A549 (cell line): ENCODE measurements at regions not wholly inside any gene's neighbourhood (a gene's known extent, or its start where the extent isn't known, plus 50 kb on each side); places are given as distances from the start of the nearest gene placed in this dataset.

Experiments
- ATAC-seq, 2 experiments: fragments of 200-7000 bp in 1 of 2; fragments of >200 bp in 1 of 2; cut with Nextera tagmentation in 1 of 2; cut with Tn5 transposase in 1 of 2; 3 replicates each; pipeline versions ENCODE4 v1.8.0 to v1.9.1; 2018 to 2020; ENCODE audit warnings: mild to moderate bottlenecking in 1 of 2, moderate library complexity in 1 of 2
- CTCF ChIA-PET: fragments of 300-600 bp; sonication (Branson Sonifier 250); formaldehyde crosslinking; extraction: SDS; loops from one replicate; lab custom pipeline; 2021; ENCODE audit warnings: antibody characterized with exemption, inconsistent platforms; lab: Yijun Ruan, JAX
- POLR2A ChIA-PET: fragments of 350-600 bp; formaldehyde crosslinking; extraction: SDS; loops from one replicate; lab custom pipeline; 2021; ENCODE audit warnings: antibody characterized with exemption, inconsistent platforms; lab: Yijun Ruan, JAX
- DNase-seq, 2 experiments: peaks; one replicate each; pipeline versions ENCODE4 v3.0.0 to v3.0.0-alpha.2; 2011 to 2016; ENCODE audit warnings: low read depth in 1 of 2, low spot score in 1 of 2
- FAIRE-seq: peaks from 2 replicates; lab custom pipeline; 2011; peaks lifted over from hg19 to GRCh38; lab: Jason Lieb, UNC
- H3K27ac ChIP-seq, 2 experiments: fragments of >200 bp; sonication (Bioruptor Twin); formaldehyde crosslinking; 3 replicates each; pipeline ENCODE4 v1.5.1; 2016 to 2017
- H3K4me1 ChIP-seq: fragments of >200 bp; sonication (Bioruptor Twin); formaldehyde crosslinking; 3 replicates; pipeline ENCODE4 v1.6.1; 2016
- H3K4me2 ChIP-seq: fragments of >200 bp; sonication (Bioruptor Twin); formaldehyde crosslinking; 3 replicates; pipeline ENCODE4 v1.6.1; 2016
- H3K4me3 ChIP-seq: fragments of >200 bp; sonication (Bioruptor Twin); formaldehyde crosslinking; 3 replicates; pipeline ENCODE4 v1.5.1; 2016
- H3K9me3 ChIP-seq: fragments of >200 bp; sonication (Bioruptor Twin); formaldehyde crosslinking; 3 replicates; pipeline ENCODE4 v1.6.1; 2016
- ATOH8 ChIP-seq: fragments of 250-450 bp; sonication (Bioruptor Pico); IDR thresholded peaks from 2 replicates; pipeline ENCODE4 v1.5.0; 2020; ENCODE audit warnings: low read depth, mild to moderate bottlenecking, moderate library complexity
- CBX2 ChIP-seq: fragments of 200-600 bp; sonication (generic); IDR thresholded peaks from 2 replicates; pipeline ENCODE4 v1.6.1; 2016; ENCODE audit warnings: low read depth, mild to moderate bottlenecking, borderline replicate concordance
- ELK1 ChIP-seq: fragments of 150-350 bp; IDR thresholded peaks from 2 replicates; pipeline ENCODE4 v1.6.1; 2014; ENCODE audit warnings: low read depth, mild to moderate bottlenecking, low read length
- FOXS1 ChIP-seq: fragments of 250-450 bp; sonication (Bioruptor Pico); IDR thresholded peaks from 2 replicates; pipeline ENCODE4 v1.5.0; 2020; ENCODE audit warnings: mild to moderate bottlenecking, moderate library complexity
- HDAC2 ChIP-seq: fragments of 200-600 bp; sonication (generic); IDR thresholded peaks from 2 replicates; pipeline ENCODE4 v1.6.1; 2016
- HOXA7 ChIP-seq: fragments of 250-450 bp; sonication (Bioruptor Pico); IDR thresholded peaks from 2 replicates; pipeline ENCODE4 v1.5.0; 2020; ENCODE audit warnings: mild to moderate bottlenecking, moderate library complexity
- HOXB13 ChIP-seq: fragments of 250-450 bp; sonication (Bioruptor Pico); IDR thresholded peaks from 2 replicates; pipeline ENCODE4 v1.5.0; 2020; ENCODE audit warnings: low read depth, mild to moderate bottlenecking, moderate library complexity
- KDM5A ChIP-seq: fragments of 200-600 bp; sonication (generic); IDR thresholded peaks from 2 replicates; pipeline ENCODE4 v1.6.1; 2016; ENCODE audit warnings: antibody characterized with exemption, mild to moderate bottlenecking
- NPAS2 ChIP-seq: fragments of 250-450 bp; sonication (Bioruptor Pico); IDR thresholded peaks from 2 replicates; pipeline ENCODE4 v1.8.0; 2022; ENCODE audit warnings: mild to moderate bottlenecking, moderate library complexity, borderline replicate concordance
- PBX3 ChIP-seq: IDR thresholded peaks from 2 replicates; pipeline ENCODE4 v1.6.1; 2012
- POLR2A ChIP-seq: IDR thresholded peaks from 2 replicates; pipeline ENCODE4 v1.6.1; 2012; ENCODE audit warnings: mild to moderate bottlenecking, low read length
- RARB ChIP-seq: fragments of 250-450 bp; sonication (Bioruptor Pico); IDR thresholded peaks from 2 replicates; pipeline ENCODE4 v1.8.0; 2021; ENCODE audit warnings: mild to moderate bottlenecking, moderate library complexity
- RFX5 ChIP-seq: fragments of 450-650 bp; IDR thresholded peaks from 2 replicates; pipeline ENCODE4 v1.7.1; 2014; ENCODE audit warnings: antibody characterized with exemption, mild to moderate bottlenecking, moderate library complexity
- RNF2 ChIP-seq: fragments of 200-600 bp; sonication (generic); IDR thresholded peaks from 2 replicates; pipeline ENCODE4 v1.6.1; 2016; ENCODE audit warnings: low read depth, mild to moderate bottlenecking, antibody characterized with exemption, moderate library complexity, borderline replicate concordance
- ZFP36 ChIP-seq: fragments of 450-650 bp; IDR thresholded peaks from 2 replicates; pipeline ENCODE4 v1.6.1; 2014; ENCODE audit warnings: borderline replicate concordance; ENCODE audit not compliant: partially characterized antibody
- ZNF302 ChIP-seq: fragments of 250-450 bp; sonication (Bioruptor Pico); IDR thresholded peaks from 2 replicates; pipeline ENCODE4 v1.9.0; 2021; ENCODE audit warnings: inconsistent platforms, mild to moderate bottlenecking, moderate library complexity
- ZSCAN20 ChIP-seq: fragments of 250-450 bp; sonication (Bioruptor Pico); IDR thresholded peaks from 2 replicates; pipeline ENCODE4 v1.8.0; 2022; ENCODE audit warnings: mild to moderate bottlenecking, moderate library complexity
- WGBS: methylation state at CpG from one replicate; pipeline ENCODE4 v1.1.6; 2017; ENCODE audit errors: missing lambda C conversion rate; 5-methylcytosine and 5-hydroxymethylcytosine counted together

GRCh38 chr6:12379181-12379580, 89.0 kb downstream of the EDN1 start:
- Histone ChIP-seq H3K4me1 (no peaks in the 10 kb centered on the region; the same call in 2 of the 3 replicates), H3K4me2 (no peak overlapping the region), H3K27ac (no peak overlapping the region), H3K4me3 (no peak overlapping the region)
- POLR2A ChIA-PET, result no interaction called here
- CTCF ChIA-PET, result interaction anchor here (1.2 kb wide), 1 partner anchor 224 kb away, joined by 4 read pairs; no protein-coding TSS in a partner anchor
- WGBS, result 37% methylated on average over 1 of the region's 1 CpG
- no peak for DNase-seq
- FAIRE-seq, result no peak
- no peak for ATAC-seq
- TF ChIP-seq RARB (no peak), ZNF302 (no peak), ZFP36 (no peak), ZSCAN20 (CRISPR knock-in tag) (no peak), HOXA7 (no peak), ELK1 (no peak)
- TF ChIP-seq, all 56 proteins: peak for 0
- peaks cover 17% of the 10 kb centered on the region; the same call in 2 of the 3 replicates for H3K9me3 ChIP-seq

GRCh38 chr6:12381587-12381986, 91.4 kb downstream of the EDN1 start:
- H3K4me3 ChIP-seq, result no peak overlapping the region
- ATAC-seq (no peak), FAIRE-seq (no peak), DNase-seq (no peak)
- H3K9me3 ChIP-seq, result peaks cover 17% of the 10 kb centered on the region; the same call in 2 of the 3 replicates
- no peak overlapping the region for H3K4me2 ChIP-seq
- H3K4me1 ChIP-seq, result peaks cover 10% of the 10 kb centered on the region; the same call in 2 of the 3 replicates
- CTCF ChIA-PET, result no interaction called here
- H3K27ac ChIP-seq, result peak overlapping the region in 1 of 2 experiments; percentile 68; a peak in 3 of 6 replicates
- no peak for TF ChIP-seq RARB
- no peak for TF ChIP-seq ZSCAN20 (CRISPR knock-in tag)
- no peak for TF ChIP-seq KDM5A
- TF ChIP-seq PBX3, result no peak
- TF ChIP-seq ZFP36, result no peak
- POLR2A ChIA-PET, result no interaction called here

GRCh38 chr6:12383448-12383847, 93.3 kb downstream of the EDN1 start:
- H3K27ac ChIP-seq, result peak overlapping the region in 1 of 2 experiments; percentile 68; a peak in 3 of 6 replicates
- TF ChIP-seq CBX2 (no peak), ELK1 (no peak), NPAS2 (no peak), POLR2A (no peak), RNF2 (no peak), PBX3 (no peak), FOXS1 (CRISPR knock-in tag) (no peak), ZFP36 (no peak), HOXB13 (no peak), RFX5 (no peak), HDAC2 (no peak), ATOH8 (no peak)
- TF ChIP-seq, all 56 proteins: peak for 0
- Histone ChIP-seq H3K4me3 (no peak overlapping the region), H3K4me1 (peaks cover 10% of the 10 kb centered on the region; the same call in 2 of the 3 replicates), H3K9me3 (peaks cover 6% of the 10 kb centered on the region; the same call in 2 of the 3 replicates), H3K4me2 (no peak overlapping the region)
- no peak for FAIRE-seq
- no peak for ATAC-seq
- no peak for DNase-seq
- CTCF ChIA-PET, result interaction anchor here (0.9 to 1.4 kb wide), 2 partner anchors 18 to 220 kb away, joined by 3 read pairs; no protein-coding TSS in a partner anchor
- POLR2A ChIA-PET, result no interaction called here
- WGBS, result 61% methylated on average over 3 of the region's 3 CpGs
